H1 (cell line): ENCODE measurements at regions not wholly inside any gene's neighbourhood (a gene's known extent, or its start where the extent isn't known, plus 50 kb on each side); places are given as distances from the start of the nearest gene placed in this dataset.

ENCODE experiments used
- CTCF ChIA-PET: fragments of 300-600 bp; sonication (Branson Sonifier 250); formaldehyde crosslinking; loops from one replicate; lab custom pipeline; 2021; ENCODE audit not compliant: partially characterized antibody; lab: Charles Lee
- POLR2A ChIA-PET: fragments of 300-600 bp; sonication (Branson Sonifier 250); formaldehyde crosslinking; loops from one replicate; lab custom pipeline; 2021; ENCODE audit warnings: inconsistent platforms; ENCODE audit not compliant: partially characterized antibody; lab: Charles Lee
- DNase-seq, 2 experiments: peaks; one replicate each; pipeline versions ENCODE4 v3.0.0 to v3.0.0-alpha.2; 2010 to 2022; ENCODE audit warnings: low spot score in 2 of 2, low read depth in 1 of 2, mixed read lengths in 1 of 2
- FAIRE-seq: peaks from 2 replicates; lab custom pipeline; 2011; peaks lifted over from hg19 to GRCh38; lab: Jason Lieb, UNC
- H2AFZ ChIP-seq: 2 replicates; pipeline ENCODE4 v1.8.1; 2012; ENCODE audit warnings: low read length, inconsistent platforms
- H2AK5ac ChIP-seq: 2 replicates; pipeline ENCODE4 v1.6.1; 2013; ENCODE audit warnings: low read depth, low read length
- H2BK120ac ChIP-seq: replicated peaks from 2 replicates; pipeline ENCODE3; 2013; ENCODE audit warnings: low read depth, low read length, inconsistent platforms
- H2BK12ac ChIP-seq: 2 replicates; pipeline ENCODE4 v1.6.1; 2013; ENCODE audit warnings: low read depth, low read length
- H2BK15ac ChIP-seq: 2 replicates; pipeline ENCODE4 v1.6.1; 2013; ENCODE audit warnings: low read length
- H2BK20ac ChIP-seq: 2 replicates; pipeline ENCODE4 v1.6.1; 2013; ENCODE audit warnings: low read length
- H2BK5ac ChIP-seq: 2 replicates; pipeline ENCODE4 v1.6.1; 2013; ENCODE audit warnings: low read depth, low read length
- H3K14ac ChIP-seq: 2 replicates; pipeline ENCODE4 v1.6.1; 2013; ENCODE audit warnings: inconsistent platforms; ENCODE audit not compliant: insufficient read length
- H3K18ac ChIP-seq: 2 replicates; pipeline ENCODE4 v1.6.1; 2013; ENCODE audit warnings: low read length; ENCODE audit errors: extremely low read depth
- H3K23ac ChIP-seq: 2 replicates; pipeline ENCODE4 v1.6.1; 2013; ENCODE audit warnings: inconsistent platforms; ENCODE audit not compliant: insufficient read length
- H3K23me2 ChIP-seq: 2 replicates; pipeline ENCODE4 v1.6.1; 2013; ENCODE audit warnings: low read depth, low read length
- H3K27ac ChIP-seq: 2 replicates; pipeline ENCODE4 v1.6.1; 2011; ENCODE audit warnings: low read depth, low read length, inconsistent platforms
- H3K27me3 ChIP-seq, 4 experiments: replicated peaks in 1 of 4; 1 replicate in 1 of 4; 2 replicates in 3 of 4; pipeline versions ENCODE4 v1.6.1 to v1.8.1; 2011 to 2013; ENCODE audit warnings: low read length in 3 of 4, mild to moderate bottlenecking in 3 of 4, inconsistent platforms in 2 of 4, mixed read lengths in 2 of 4, moderate library complexity in 1 of 4; ENCODE audit not compliant: control insufficient read depth in 3 of 4, insufficient read depth in 3 of 4; ENCODE audit errors: extremely low read depth in 1 of 4
- H3K36me3 ChIP-seq, 4 experiments: 2 replicates each; pipeline versions ENCODE4 v1.6.1 to v1.8.1; 2011 to 2013; ENCODE audit warnings: mild to moderate bottlenecking in 4 of 4, low read length in 3 of 4, moderate library complexity in 2 of 4, control low read depth in 1 of 4, inconsistent platforms in 1 of 4; ENCODE audit not compliant: insufficient read depth in 4 of 4, control insufficient read depth in 2 of 4
- H3K4ac ChIP-seq: replicated peaks from 2 replicates; pipeline ENCODE3; 2013; ENCODE audit warnings: low read length, low read depth, mixed read lengths, inconsistent platforms; ENCODE audit not compliant: insufficient read length
- H3K4me1 ChIP-seq, 4 experiments: replicated peaks in 1 of 4; 1 replicate in 1 of 4; 2 replicates in 3 of 4; pipeline versions ENCODE4 v1.6.1 to v1.8.1; 2011 to 2013; ENCODE audit warnings: low read length in 3 of 4, inconsistent platforms in 2 of 4, mixed read lengths in 1 of 4; ENCODE audit not compliant: insufficient read depth in 4 of 4, control insufficient read depth in 3 of 4
- H3K4me2 ChIP-seq, 2 experiments: 2 replicates each; pipeline versions ENCODE4 v1.6.1 to v1.8.1; 2011 to 2013; ENCODE audit warnings: low read depth in 2 of 2, low read length in 2 of 2, control low read depth in 1 of 2, inconsistent platforms in 1 of 2, mild to moderate bottlenecking in 1 of 2; ENCODE audit not compliant: insufficient read depth in 1 of 2
- H3K4me3 ChIP-seq, 4 experiments: fragments of 200-600, 300-600 bp in 1 of 4; sonication (generic), shearing (Covaris generic), sonication (Bioruptor Twin) in 1 of 4; 2 replicates each; pipeline versions ENCODE4 v1.5.1 to v1.8.1; 2011 to 2016; ENCODE audit warnings: low read length in 4 of 4, low read depth in 3 of 4, control low read depth in 2 of 4, inconsistent platforms in 2 of 4, mild to moderate bottlenecking in 2 of 4, mixed read lengths in 1 of 4, moderate library complexity in 1 of 4; ENCODE audit not compliant: insufficient read depth in 2 of 4; ENCODE audit errors: extremely low read depth in 1 of 4
- H3K56ac ChIP-seq: replicated peaks from 2 replicates; pipeline ENCODE3; 2013; ENCODE audit warnings: low read depth, mild to moderate bottlenecking, mixed read lengths, low read length, inconsistent platforms; ENCODE audit not compliant: insufficient read length
- H3K79me1 ChIP-seq: 2 replicates; pipeline ENCODE4 v1.6.1; 2013; ENCODE audit warnings: low read depth, low read length, control low read depth
- H3K79me2 ChIP-seq, 2 experiments: 2 replicates each; pipeline versions ENCODE4 v1.6.1 to v1.8.1; 2012 to 2013; ENCODE audit warnings: low read length in 2 of 2, mild to moderate bottlenecking in 2 of 2, inconsistent platforms in 1 of 2; ENCODE audit not compliant: insufficient read depth in 2 of 2, control insufficient read depth in 1 of 2
- H3K9ac ChIP-seq, 4 experiments: replicated peaks in 1 of 4; 1 replicate in 1 of 4; 2 replicates in 3 of 4; pipeline versions ENCODE4 v1.6.1 to v1.8.1; 2011 to 2013; ENCODE audit warnings: low read depth in 3 of 4, low read length in 3 of 4, control low read depth in 2 of 4, mild to moderate bottlenecking in 2 of 4, moderate library complexity in 2 of 4, inconsistent platforms in 1 of 4; ENCODE audit errors: extremely low read depth in 1 of 4
- H3K9me3 ChIP-seq, 2 experiments: 2 replicates each; pipeline versions ENCODE4 v1.6.1 to v1.8.1; 2012 to 2013; ENCODE audit warnings: mild to moderate bottlenecking in 2 of 2, moderate library complexity in 2 of 2, control low read depth in 1 of 2, inconsistent platforms in 1 of 2, low read depth in 1 of 2, low read length in 1 of 2, mixed read lengths in 1 of 2; ENCODE audit not compliant: insufficient read depth in 2 of 2
- H4K20me1 ChIP-seq, 2 experiments: replicated peaks in 1 of 2; 2 replicates each; pipeline versions ENCODE3 to v1.8.1; 2011 to 2013; ENCODE audit warnings: inconsistent platforms in 2 of 2, low read length in 2 of 2, mild to moderate bottlenecking in 1 of 2; ENCODE audit not compliant: insufficient read depth in 2 of 2, control insufficient read depth in 1 of 2
- H4K5ac ChIP-seq: 2 replicates; pipeline ENCODE4 v1.6.1; 2013; ENCODE audit warnings: low read length, low read depth, mixed read lengths, inconsistent platforms; ENCODE audit not compliant: insufficient read length
- H4K8ac ChIP-seq: 2 replicates; pipeline ENCODE4 v1.8.0; 2013; ENCODE audit warnings: mild to moderate bottlenecking, moderate library complexity, low read length, inconsistent platforms; ENCODE audit not compliant: insufficient read depth; ENCODE audit errors: extremely low read depth
- H4K91ac ChIP-seq: replicated peaks from 2 replicates; pipeline ENCODE3; 2013; ENCODE audit warnings: low read length, mixed read lengths, inconsistent platforms; ENCODE audit not compliant: insufficient read length
- WGBS, 2 experiments: shearing (Covaris generic) in 1 of 2; methylation state at CpG; one replicate each; pipeline versions ENCODE4 v1.1.6 to v1.1.7; 2013 to 2015; ENCODE audit warnings: low lambda C conversion rate in 2 of 2, mixed read lengths in 2 of 2, inconsistent platforms in 1 of 2, low coverage in 1 of 2, missing lambda C conversion rate in 1 of 2; ENCODE audit not compliant: insufficient replicate concordance in 2 of 2, insufficient coverage in 1 of 2, insufficient read length in 1 of 2; ENCODE audit errors: extremely low coverage in 1 of 2, missing lambda C conversion rate in 1 of 2; 5-methylcytosine and 5-hydroxymethylcytosine counted together

GRCh38 chr13:47036294-47037008 lies 139.6 kb upstream of the HTR2A start:
- no peaks in the 10 kb centered on the region for H3K23me2 ChIP-seq

More at GRCh38 chr13:47036294-47037008, 139.6 kb upstream of the HTR2A start:
- Histone ChIP-seq H3K4me2 (peak overlapping the region in 1 of 2 experiments; percentile 21; a peak in 1 of 4 replicates), H3K27ac (no peak overlapping the region), H3K18ac (peak overlapping the region; percentile 40; the same call in 1 of the 2 replicates), H2AK5ac (0 out of 2 replicates have a peak overlapping the region, but pooled peaks have one; percentile 47), H3K79me1 (no peaks in the 10 kb centered on the region), H3K27me3 (no peaks in the 10 kb centered on the region), H2BK120ac (peak overlapping the region; percentile 21), H3K79me2 (no peaks in the 10 kb centered on the region), H2BK15ac (no peak overlapping the region), H4K8ac (no peak overlapping the region), H3K36me3 (no peaks in the 10 kb centered on the region), H3K4ac (no peak overlapping the region), H2AFZ (peak overlapping the region; percentile 67; the same call in 1 of the 2 replicates), H2BK12ac (peak overlapping the region; percentile 73; the same call in 1 of the 2 replicates), H4K5ac (peak overlapping the region; percentile 66), H3K9ac (no peak overlapping the region; a peak in 1 of 7 replicates), H3K23ac (no peak overlapping the region), H2BK20ac (no peak overlapping the region; the same call in 1 of the 2 replicates), H2BK5ac (no peak overlapping the region), H4K91ac (no peak overlapping the region), H3K9me3 (no peaks in the 10 kb centered on the region), H3K14ac (no peak overlapping the region), H4K20me1 (no peaks in the 10 kb centered on the region), H3K56ac (no peak overlapping the region), H3K4me3 (no peak overlapping the region), H3K4me1 (peaks cover 0 to 14% (median 4%) of the 10 kb centered on the region in 4 experiments; a peak in 5 of 7 replicates)
- no peak for DNase-seq
- FAIRE-seq = peak; percentile 69
- ChIA-PET CTCF (no interaction called here), POLR2A (no interaction called here)
- WGBS, 2 experiments = 65% methylated on average over 5 of the region's 5 CpGs; no CpG with 5 or more reads in 1 of the 2 experiments
